GM21723 (cell line): ENCODE measurements at regions not wholly inside any gene's neighbourhood (a gene's known extent, or its start where the extent isn't known, plus 50 kb on each side); places are given as distances from the start of the nearest gene placed in this dataset.
"Not testable (repeated sequence)": the region's sequence is repeated elsewhere in the genome, so short reads cannot be mapped to it uniquely, and the experiment has no call there.

Source experiments
- ATAC-seq: cut with Tn5 transposase; IDR thresholded peaks from one replicate; pipeline ENCODE4 v1.9.1; 2021; ENCODE audit warnings: mild to moderate bottlenecking, moderate library complexity; ENCODE audit not compliant: unreplicated experiment

DNA sequence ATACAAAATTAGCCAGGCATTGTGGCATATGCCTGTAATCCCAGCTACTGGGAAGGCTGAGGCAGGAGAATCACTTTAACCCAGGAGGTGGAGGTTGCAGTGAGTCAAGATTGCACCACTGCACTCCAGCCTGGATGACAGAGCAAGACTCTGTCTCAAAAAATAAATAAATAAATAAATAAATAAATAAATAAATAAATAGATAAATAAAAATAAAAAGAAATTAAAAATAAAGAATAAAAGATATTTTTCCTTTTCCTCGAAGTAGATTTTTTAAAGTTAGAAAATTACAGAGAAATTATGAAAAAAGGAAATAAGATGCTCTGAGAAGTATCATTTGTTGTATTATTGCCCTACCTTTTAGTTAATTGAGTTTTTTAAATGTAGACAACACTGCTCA is 1906.1 kb downstream of the MAT2B start:
- ATAC-seq: not testable (repeated sequence)

DNA sequence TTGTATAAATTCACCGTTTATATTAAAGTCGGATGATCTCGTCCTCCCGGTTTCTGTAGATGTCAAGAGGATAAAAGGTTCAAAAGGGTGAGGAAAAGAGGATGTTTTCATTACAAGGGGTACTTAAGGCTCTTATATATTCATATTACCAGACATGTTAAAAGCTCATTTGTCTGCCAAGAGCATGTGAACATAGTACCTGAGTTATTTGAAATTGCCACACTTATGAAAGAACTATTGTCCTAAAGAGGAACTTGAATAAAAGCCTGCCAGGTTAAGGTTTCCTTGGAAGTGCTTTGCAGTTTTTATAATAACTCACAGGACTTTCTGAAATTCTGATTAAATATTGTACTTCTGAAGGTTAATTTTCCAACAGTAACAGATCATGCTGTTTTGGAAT is 1915.1 kb downstream of the MAT2B start:
- no peak for ATAC-seq

DNA sequence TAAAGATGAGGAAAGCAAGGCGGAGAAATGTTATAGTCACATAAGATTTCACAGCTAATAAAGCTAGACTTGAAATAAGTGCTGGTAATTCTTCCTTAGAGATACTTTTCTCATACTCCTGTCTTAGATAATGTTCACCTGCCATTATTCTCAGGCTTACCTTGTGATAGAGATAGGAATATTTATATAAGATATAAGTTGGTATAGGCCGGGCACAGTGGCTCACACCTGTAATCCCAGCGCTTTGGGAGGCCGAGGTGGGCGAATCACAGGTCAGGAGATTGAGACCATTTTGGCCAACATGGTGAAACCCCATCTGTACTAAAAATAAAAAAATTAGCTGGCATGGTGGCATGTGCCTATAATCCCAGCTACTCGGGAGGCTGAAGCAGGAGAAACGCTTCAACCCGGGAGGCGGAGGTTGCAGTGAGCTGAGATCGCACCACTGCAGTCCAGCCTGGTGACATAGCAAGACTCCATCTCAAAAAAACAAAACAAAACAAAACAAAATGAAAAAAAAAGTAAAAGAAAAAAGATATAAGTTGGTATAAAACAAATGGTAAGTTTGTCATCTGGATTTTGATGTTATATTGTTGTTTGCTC is 1918.4 kb downstream of the MAT2B start:
- ATAC-seq: no peak

DNA sequence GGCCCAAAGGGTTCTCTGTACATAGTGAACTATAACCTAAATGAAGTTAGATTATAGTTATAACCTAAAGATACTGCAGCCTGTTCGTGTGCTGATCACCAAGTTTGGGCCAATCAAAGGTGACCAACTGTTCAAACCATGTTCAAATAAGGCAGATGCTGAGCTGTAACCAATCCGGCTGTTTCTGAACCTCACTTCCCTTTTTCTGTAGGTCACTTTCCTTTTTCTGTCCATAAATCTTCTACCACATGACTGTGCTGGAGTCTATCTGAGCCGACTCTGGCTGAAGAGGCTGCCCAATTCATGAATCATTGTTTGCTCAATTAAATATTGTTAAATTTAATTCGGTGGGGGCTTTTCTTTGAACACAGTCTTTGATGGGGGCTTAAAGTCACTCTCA is 1920.2 kb downstream of the MAT2B start:
- no peak for ATAC-seq

DNA sequence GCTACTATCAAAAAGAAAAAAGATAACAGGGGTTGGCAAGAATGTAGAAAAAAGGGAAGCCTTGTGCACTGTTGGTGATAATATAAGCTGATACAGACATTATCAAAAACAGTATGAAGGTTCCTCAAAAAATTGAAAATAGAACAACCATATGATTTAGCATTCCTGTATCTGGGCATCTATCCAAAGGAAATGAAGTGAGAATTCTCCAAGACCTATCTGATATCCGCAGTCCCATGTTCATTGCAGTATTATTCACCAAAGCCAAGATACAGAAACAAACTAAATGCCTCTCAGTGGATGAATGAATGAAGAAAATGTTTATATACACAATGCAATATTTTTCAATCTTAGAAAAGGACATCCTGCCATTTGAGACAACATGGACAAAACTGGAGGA is 1943.3 kb downstream of the MAT2B start:
- ATAC-seq: no peak

DNA sequence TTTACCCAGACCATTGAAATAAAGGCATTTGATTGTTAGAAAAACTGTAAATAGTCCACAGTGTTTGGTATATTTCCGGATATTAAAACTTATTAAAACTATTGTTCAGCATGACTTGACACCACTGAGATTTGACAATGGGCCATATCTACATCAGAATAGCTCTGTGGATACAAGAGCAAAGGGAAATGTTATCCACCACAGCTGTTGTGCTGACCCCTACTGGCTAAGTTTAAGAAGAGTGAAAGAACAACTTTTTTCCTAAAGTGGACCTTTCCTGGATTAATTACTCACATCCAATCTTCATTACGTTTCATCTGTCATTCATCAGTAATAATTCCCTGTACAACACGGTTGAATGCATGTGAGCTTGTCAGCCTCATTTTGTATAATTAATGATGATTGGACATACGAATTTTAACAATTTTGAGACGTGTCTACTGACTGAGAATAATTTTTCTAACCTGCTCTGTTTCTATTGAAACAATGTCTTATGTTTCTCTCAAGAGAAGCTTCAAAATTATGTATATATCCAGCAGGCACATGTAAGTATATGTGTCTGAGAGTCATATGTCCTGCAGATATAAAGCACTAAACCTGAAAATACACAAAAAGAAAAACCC is 1952.6 kb downstream of the MAT2B start:
- ATAC-seq: no peak

DNA sequence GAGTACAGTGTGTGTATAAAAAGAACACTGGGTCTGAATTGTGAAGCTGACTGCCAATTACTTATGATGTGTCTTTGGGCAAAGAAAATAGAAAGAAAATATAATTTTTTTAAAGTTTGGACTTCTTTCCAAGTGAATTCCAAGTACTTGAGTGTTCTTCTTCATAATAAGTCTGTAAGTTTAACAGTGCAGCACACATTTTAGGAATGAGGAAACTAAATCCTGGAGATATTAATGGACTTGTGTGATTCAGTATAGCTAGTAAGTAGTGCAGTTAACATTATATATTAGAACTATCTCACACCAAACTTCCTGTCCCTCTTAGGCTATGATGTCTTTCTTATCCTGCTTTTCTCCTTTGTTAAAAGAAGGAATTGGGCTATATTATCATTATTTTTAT is 1953.8 kb downstream of the MAT2B start:
- ATAC-seq: no peak

DNA sequence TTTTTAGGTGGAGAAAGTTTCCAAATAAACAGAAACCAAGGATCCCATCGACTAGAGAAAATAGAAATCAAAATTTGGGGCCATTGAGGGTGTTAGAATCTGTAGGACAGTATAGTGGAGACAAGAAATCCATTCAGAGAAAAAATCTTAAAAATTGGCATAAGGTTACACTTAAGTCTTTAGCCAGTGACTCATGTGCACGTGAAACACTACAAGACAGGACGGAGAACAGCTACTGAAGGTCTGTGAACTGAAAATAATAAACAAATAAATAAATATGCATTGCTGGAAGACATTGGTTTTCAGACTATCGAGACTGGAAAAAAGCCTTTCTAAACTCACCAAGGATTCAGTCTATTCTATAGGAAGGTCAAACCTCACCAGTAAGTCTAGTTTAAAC is 1955.5 kb downstream of the MAT2B start:
- ATAC-seq: no peak

DNA sequence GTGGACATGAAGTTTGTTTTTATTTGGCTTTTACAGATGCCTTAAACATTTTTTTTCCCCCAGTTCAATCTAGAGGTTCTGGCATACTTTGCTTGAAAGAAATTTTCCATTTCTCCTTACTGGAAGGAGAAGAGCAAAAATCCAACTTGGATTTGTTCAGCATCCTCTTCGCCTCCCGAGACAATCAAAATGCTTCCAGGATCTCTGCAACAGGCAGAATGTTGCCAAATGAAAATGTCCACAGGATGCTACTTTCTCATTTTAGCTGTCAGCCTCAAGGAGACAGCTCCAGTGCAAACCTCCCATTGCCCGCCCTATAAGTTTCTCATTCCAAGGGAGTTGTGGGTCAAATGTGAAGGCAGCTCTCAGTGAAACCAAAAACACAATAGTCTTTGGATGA is 1972.1 kb downstream of the MAT2B start:
- ATAC-seq: no peak

DNA sequence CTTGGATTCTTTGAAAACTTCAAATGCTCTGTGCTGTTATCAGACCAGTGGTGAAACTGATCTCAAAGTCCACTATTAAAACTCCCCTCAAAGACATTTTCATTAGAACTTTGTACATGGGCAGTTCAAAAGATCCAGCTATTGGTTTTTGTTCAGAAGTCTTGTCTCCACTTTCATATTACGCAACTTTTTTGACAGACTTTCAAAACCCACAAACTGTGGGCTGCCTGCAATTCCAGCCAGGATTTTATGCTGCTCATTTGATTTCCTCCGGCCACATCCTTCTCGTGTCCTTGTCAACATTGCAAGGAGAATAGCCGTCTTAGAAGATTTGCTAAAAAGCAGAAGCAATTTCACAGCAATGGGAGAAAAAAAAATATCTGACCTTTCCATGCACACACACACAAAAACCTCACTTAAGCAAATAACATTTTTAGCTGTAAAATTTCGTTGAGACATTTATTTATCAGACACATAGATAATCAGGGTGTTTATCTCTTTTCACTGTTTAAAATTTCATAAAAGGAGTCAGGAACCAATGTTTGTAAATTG is 1990.5 kb downstream of the MAT2B start:
- no peak for ATAC-seq

DNA sequence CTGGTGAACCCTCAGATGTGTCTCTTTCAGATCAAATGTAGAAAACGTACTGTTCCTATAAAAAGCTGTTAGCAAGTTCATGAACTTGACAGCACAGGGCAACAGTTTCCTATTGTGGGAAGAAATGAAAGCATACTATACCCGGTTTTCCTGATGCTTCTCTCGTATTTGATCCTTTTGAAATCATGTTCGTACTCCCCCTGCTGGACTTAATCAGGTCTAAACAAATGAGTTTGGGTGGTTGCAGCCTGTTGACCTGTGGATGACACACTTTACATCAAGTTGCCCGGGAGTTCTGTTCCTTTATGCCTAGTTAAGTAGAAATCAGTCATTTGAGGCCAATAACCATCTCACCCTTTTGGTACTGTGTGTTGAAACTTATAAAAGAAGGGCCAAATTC is 1992.3 kb downstream of the MAT2B start:
- no peak for ATAC-seq

DNA sequence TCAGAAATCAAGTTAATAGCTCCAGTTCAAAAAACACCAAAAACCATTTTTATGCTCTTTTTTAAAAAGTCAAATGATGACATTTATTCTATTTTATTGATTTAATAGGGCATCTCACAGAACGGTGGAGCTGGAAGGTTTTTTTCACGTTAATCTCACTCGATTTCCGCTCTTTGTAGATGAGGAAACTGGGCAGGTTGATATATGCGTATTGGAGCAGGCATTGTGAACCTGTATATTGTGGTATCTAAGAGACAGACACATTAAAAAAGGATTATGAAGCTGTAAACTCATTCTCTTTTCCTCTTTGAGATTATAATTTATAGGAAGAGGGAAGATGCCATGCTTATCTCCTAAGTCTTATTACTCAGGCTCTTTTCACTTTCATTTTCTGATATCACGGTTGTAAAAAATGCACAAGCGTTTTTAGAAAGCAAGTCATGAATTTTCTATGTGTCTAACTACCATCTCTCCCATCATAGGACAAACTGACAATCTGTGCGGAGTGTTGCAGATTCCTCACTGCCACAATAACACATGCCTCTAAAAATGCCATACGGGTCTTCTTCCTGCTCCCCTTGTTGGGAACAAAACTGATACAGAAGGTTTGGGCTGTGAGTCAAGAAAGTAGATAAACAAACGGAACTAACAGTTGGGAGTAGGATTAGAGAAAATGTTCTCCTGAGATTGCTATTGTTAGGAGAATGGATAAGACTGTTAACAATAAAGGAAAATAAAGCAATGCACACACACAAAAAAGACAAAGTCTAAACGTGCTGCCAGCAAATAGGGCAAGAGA is 1997.7 kb downstream of the MAT2B start:
- no peak for ATAC-seq

DNA sequence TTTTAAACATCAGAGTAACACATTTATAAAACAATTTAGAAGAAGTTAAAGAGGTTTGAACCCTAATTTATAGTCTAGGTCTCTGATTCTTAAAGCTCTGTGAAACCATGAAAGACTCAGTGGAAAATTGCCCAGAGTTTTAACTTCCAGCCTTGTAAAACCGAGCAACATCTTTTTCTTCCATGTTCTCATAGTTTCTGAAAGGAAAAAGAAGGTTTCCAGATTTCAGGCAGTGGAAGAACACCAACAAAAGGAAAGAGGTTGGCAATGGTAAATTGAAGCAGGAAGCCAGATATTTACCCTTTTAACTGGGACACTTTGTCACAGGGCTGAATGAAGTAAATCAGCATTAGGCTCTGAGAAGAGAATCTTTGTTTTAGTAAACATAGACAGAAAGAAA is 1999.3 kb downstream of the MAT2B start:
- no peak for ATAC-seq

DNA sequence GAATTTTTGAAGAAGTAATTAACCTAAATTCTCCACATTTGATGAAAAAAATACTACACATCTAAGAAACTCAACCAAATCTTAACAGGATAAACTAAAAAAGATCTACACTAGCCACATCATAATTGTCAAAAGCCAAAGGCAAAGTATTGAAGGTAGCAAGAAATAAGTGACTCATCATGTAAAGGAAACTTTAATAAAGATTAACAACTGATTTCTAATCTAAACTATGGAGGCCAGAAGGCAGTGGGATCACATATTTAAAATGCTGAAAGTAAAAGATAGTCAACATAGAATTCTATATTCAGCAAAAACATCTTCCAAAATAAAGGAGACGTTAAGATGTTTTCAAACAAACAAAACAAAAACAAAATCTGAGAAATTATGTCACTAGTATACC is 2002.9 kb downstream of the MAT2B start:
- ATAC-seq: no peak

DNA sequence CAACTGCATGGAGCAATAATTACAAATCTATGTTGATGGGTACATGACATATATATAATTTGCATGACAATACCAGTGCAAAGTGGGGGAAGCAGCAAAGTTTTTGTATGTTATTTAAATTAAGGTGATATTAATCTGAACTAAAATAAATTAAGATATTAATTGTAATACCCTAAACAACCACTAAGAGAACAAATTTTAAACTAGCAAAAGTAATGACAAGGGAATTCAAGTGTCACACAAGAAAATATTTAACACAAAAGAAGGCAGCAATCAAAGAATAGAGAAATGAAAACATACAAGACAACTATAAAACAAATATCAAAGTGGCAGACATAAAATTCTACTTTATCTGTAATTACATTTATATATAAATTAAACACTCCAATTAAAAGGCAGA is 2003.4 kb downstream of the MAT2B start:
- ATAC-seq: no peak

DNA sequence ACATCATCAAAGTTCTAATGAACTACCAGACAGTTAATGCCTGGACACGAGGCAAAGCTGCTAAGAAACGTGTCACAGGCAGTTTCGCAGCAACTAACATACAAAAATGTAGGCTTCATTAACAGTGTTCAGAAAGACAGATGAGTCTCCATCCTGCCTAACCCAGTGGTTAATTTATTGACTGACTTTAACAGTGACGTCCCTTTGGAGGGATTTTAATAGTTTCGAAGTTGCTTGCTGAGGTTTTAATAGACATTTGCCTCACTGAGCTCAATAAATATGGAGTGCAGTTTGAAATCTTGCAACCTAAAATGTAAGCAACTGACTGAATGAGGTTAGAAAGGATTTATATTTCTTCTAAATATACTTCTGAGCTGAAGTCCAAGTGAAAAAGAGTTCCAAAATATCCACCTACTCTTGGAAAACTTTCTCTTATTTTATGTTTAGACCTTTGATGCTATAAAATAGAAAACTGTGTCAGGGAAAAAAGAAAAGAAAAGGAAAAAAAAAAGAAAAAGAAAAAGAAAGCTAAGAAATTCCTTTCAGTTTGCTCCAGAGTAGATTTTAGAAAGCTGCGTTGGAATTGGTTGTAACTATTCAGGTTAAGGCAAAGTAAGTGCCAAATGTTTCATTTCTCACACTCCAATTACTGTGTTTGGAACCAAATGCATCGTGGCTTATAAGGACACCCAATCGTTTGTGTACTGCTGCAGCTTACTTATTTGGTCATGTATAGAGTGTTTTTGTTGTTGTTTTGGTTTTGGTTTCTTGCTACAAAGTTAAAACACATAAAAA is 2016.6 kb downstream of the MAT2B start:
- ATAC-seq: no peak

DNA sequence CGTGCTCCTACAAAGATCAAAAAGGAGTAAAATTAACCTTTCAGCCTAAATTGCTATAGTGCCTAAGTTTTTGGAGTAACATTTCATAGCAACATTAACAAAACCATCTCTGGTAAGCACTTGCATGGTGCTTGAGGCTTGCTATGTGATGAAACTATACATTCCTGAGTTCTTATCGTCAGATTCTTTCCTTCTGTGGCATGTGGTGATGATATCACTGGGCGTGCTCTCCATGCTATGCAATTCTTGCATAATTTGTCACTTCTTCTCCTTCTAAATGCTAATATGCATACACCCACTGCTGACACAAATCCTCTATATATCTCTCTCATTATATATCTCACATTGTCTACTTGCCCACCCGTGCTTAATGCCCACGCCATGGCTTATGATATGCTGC is 2019.9 kb downstream of the MAT2B start:
- ATAC-seq: no peak

DNA sequence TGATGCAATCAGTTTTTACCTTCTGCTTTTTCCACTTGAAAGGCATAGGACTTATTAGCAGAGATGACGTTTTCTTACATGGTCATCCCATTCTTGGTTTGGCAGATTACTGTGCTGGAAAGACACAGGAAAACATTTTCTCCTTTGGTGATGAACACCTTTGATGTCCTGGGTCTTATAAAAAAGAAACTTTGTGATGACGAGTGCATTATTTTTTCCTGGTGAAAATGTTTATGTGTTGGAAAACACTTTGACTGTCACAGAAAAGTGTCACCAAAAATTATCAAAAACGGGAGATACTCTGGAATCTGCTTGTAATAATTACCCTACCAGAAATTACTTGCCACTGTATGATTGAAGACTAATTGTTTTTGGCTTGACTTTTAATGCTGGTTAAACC is 2020.9 kb downstream of the MAT2B start:
- no peak for ATAC-seq

DNA sequence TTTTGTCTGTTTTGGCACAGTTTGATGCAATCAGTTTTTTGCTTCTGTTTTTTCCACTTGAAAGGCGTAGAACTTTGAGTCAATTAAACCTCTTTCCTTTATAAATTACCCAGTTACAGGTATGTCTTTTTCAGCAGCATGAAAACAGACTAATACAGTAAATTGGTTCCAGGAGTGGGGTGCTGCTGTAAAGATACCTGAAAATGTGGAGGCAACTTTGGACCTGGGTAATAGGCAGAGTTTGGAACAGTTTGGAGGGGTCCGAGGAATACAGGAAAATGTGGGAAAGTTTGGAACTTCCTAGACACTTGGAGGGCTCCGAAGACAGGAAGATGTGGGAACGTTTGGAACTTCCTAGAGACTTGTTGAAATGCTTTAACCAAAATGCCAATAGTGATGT is 2022.2 kb downstream of the MAT2B start:
- no peak for ATAC-seq

DNA sequence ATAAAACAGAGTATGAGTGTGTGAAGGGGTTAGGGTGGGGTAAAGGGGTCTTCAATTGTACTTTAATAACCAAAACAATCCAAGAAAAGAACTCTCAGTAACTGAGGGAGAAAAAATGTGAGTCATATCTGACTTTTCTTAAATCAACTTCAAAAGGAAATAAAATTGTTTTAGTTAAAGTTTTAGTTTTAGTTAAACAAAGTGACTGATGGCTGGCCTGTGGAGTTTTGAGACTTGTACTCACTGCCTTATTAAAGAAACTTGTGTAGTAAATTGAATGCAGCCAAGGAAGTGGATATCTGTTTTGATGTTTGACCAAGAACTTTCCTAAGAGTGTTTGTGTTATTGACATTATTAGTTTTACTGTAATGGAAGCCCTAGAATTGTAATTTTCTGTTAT is 2032.6 kb downstream of the MAT2B start:
- no peak for ATAC-seq

DNA sequence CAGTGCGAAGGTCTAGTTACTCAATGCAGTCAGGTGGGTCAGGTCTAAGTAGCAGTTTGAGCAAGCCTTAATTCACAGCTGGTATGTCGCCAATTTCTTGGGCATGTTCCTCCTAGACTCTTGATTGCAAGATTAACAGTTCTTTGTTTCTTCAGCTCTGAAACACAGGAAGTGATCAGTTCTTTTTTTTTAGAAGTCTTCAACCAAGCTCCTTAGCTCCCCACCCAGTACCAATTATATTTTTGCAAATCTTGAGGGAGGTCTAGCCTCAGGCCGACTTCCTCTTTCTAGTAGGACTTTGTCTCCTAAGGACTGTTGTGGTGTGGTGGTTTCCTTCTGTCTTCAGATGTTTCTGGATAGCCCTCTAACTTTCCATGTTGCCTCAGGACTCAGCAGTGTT is 2054.2 kb downstream of the MAT2B start:
- no peak for ATAC-seq
